ENCODE measurements at regions not wholly inside any gene's neighbourhood (a gene's known extent, or its start where the extent isn't known, plus 50 kb on each side); places are given as distances from the start of the nearest gene placed in this dataset.

GRCh38 chr21:18521204-18521603 lies 117.6 kb upstream of the TMPRSS15 start:
- no TSS peak for BruUV-seq (replicated peaks)
- no peaks in the 10 kb centered on the region for H3K36me3 ChIP-seq (ENCODE audit: control insufficient read depth, insufficient read depth, low read length)
- H3K4me3 ChIP-seq = no peak overlapping the region
- no peak for FAIRE-seq
- DNase-seq (ENCODE audit: extremely low read depth in 1 of 4, low spot score in 3 of 4) = no peak
- TF ChIP-seq ZNF445 (CRISPR knock-in tag; IDR thresholded peaks at IDR 0.05; ENCODE audit: low read depth) (no peak), SRSF1 (IDR thresholded peaks at IDR 0.05; ENCODE audit: low read depth, low read length) (no peak), PPARD (CRISPR knock-in tag; IDR thresholded peaks at IDR 0.05) (no peak), SREBF1 (IDR thresholded peaks at IDR 0.05; ENCODE audit: borderline replicate concordance, low read depth, low read length) (no peak), MTA3 (IDR thresholded peaks at IDR 0.05; ENCODE audit: borderline replicate concordance) (no peak), CTCF (IDR thresholded peaks at IDR 0.05 in 2 of 3, conservative IDR thresholded peaks at IDR 0.05 in 1 of 3; ENCODE audit: insufficient read depth in 2 of 3, low read depth in 1 of 3, low read length in 3 of 3) (no peak), OTX1 (CRISPR knock-in tag; IDR thresholded peaks at IDR 0.05) (no peak), E2F5 (CRISPR knock-in tag; IDR thresholded peaks at IDR 0.05) (no peak), ZNF146 (CRISPR knock-in tag; IDR thresholded peaks at IDR 0.05; ENCODE audit: unreplicated experiment) (no peak), ZNF282 (CRISPR knock-in tag; IDR thresholded peaks at IDR 0.05) (no peak), ZFPM2 (CRISPR knock-in tag; IDR thresholded peaks at IDR 0.05) (no peak), HSF4 (CRISPR knock-in tag; IDR thresholded peaks at IDR 0.05; ENCODE audit: borderline replicate concordance) (no peak), ZNF253 (CRISPR knock-in tag; conservative IDR thresholded peaks at IDR 0.05) (no peak), BRF1 (IDR thresholded peaks at IDR 0.05; ENCODE audit: borderline replicate concordance, extremely low read depth, insufficient read length) (no peak), ZNF197 (CRISPR knock-in tag; IDR thresholded peaks at IDR 0.05; ENCODE audit: low read depth) (no peak), ELF1 (tag; IDR thresholded peaks at IDR 0.05) (no peak)
- TF ChIP-seq, protein P1, sequence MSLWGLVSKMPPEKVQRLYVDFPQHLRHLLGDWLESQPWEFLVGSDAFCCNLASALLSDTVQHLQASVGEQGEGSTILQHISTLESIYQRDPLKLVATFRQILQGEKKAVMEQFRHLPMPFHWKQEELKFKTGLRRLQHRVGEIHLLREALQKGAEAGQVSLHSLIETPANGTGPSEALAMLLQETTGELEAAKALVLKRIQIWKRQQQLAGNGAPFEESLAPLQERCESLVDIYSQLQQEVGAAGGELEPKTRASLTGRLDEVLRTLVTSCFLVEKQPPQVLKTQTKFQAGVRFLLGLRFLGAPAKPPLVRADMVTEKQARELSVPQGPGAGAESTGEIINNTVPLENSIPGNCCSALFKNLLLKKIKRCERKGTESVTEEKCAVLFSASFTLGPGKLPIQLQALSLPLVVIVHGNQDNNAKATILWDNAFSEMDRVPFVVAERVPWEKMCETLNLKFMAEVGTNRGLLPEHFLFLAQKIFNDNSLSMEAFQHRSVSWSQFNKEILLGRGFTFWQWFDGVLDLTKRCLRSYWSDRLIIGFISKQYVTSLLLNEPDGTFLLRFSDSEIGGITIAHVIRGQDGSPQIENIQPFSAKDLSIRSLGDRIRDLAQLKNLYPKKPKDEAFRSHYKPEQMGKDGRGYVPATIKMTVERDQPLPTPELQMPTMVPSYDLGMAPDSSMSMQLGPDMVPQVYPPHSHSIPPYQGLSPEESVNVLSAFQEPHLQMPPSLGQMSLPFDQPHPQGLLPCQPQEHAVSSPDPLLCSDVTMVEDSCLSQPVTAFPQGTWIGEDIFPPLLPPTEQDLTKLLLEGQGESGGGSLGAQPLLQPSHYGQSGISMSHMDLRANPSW (CRISPR knock-in tag; IDR thresholded peaks at IDR 0.05) = no peak
- TF ChIP-seq, protein P2, sequence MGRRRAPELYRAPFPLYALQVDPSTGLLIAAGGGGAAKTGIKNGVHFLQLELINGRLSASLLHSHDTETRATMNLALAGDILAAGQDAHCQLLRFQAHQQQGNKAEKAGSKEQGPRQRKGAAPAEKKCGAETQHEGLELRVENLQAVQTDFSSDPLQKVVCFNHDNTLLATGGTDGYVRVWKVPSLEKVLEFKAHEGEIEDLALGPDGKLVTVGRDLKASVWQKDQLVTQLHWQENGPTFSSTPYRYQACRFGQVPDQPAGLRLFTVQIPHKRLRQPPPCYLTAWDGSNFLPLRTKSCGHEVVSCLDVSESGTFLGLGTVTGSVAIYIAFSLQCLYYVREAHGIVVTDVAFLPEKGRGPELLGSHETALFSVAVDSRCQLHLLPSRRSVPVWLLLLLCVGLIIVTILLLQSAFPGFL (CRISPR knock-in tag; IDR thresholded peaks at IDR 0.05) = no peak
- intact Hi-C loops (cut with micrococcal nuclease) (no loop called here), in situ Hi-C loops (cut with MboI) (no loop called here)
- H3K9ac ChIP-seq (ENCODE audit: insufficient read depth in 1 of 2, low read depth in 2 of 2, low read length in 2 of 2) = no peak overlapping the region
- no peak for ATAC-seq
- H4K20me1 ChIP-seq (replicated peaks; ENCODE audit: control insufficient read depth, insufficient read depth, low read length) = no peaks in the 10 kb centered on the region
- POLR2A ChIA-PET = no interaction called here
- no peaks in the 10 kb centered on the region for H3K9me3 ChIP-seq (replicated peaks; ENCODE audit: control insufficient read depth, insufficient read depth, low read depth, low read length)
- WGBS (ENCODE audit: insufficient coverage, low coverage, missing lambda C conversion rate) = 0% methylated on average over 2 of the region's 2 CpGs
- no peaks in the 10 kb centered on the region for H3K9me1 ChIP-seq (ENCODE audit: control insufficient read depth, insufficient read depth, low read length)
- no peak overlapping the region for H3K4me2 ChIP-seq (ENCODE audit: insufficient read depth, low read length)
- H3K27ac ChIP-seq (ENCODE audit: extremely low read depth, low read depth, low read length) = no peak overlapping the region
- H3K4me1 ChIP-seq (replicated peaks in 1 of 2; ENCODE audit: control insufficient read depth in 2 of 2, insufficient read depth in 2 of 2, low read length in 2 of 2) = no peaks in the 10 kb centered on the region
- no peak overlapping the region for H2AFZ ChIP-seq (ENCODE audit: low read depth, low read length)
- no peaks in the 10 kb centered on the region for H3K79me2 ChIP-seq (ENCODE audit: control insufficient read depth, insufficient read depth, low read length)
- CTCF ChIA-PET (ENCODE audit: low intra/inter-chr PET ratio) = no interaction called here
- H3K27me3 ChIP-seq (ENCODE audit: control insufficient read depth in 2 of 2, insufficient read depth in 2 of 2, low read length in 2 of 2) = no peaks in the 10 kb centered on the region

All from K562 (cell line).